ENCODE measurements at regions not wholly inside any gene's neighbourhood (a gene's known extent, or its start where the extent isn't known, plus 50 kb on each side); places are given as distances from the start of the nearest gene placed in this dataset.

- TF ChIP-seq CTCF (conservative IDR thresholded peaks at IDR 0.05 in 1 of 2, IDR thresholded peaks at IDR 0.05 in 1 of 2; ENCODE audit: low read depth in 1 of 2, low read length in 2 of 2): no peak
- TF ChIP-seq EZH2 (IDR thresholded peaks at IDR 0.05; ENCODE audit: low read length, missing control alignments): no peak
These were observed 310.8 kb downstream of the GALR1 start for GRCh38 chr18:77560341-77560992.

Data from fibroblast of lung (primary cell).